HG03432 (cell line): ENCODE measurements at regions not wholly inside any gene's neighbourhood (a gene's known extent, or its start where the extent isn't known, plus 50 kb on each side); places are given as distances from the start of the nearest gene placed in this dataset.

Experiments
- ATAC-seq: cut with Tn5 transposase; IDR thresholded peaks from one replicate; pipeline ENCODE4 v1.9.1; 2021; ENCODE audit warnings: mild to moderate bottlenecking, moderate library complexity; ENCODE audit not compliant: unreplicated experiment

DNA sequence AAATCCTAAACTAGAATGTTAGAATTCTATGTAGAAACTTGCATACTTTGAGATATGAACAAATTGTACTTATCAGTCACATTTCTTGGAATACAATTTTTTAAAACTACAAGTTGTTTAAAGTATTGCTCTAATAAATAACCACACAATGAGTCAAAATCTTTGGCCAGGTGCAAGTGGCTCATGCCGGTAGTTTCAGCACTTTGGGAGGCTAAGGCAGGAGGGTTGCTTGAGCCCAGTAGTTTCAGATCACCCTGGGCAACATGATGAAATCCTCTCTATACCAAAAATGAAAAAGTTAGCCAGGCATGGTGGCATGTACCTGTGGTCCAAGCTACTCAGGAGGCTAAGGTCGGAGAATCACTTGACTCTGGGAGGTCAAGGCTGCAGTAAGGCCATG lies 257.8 kb downstream of the COX7C start:
- ATAC-seq, result no peak

DNA sequence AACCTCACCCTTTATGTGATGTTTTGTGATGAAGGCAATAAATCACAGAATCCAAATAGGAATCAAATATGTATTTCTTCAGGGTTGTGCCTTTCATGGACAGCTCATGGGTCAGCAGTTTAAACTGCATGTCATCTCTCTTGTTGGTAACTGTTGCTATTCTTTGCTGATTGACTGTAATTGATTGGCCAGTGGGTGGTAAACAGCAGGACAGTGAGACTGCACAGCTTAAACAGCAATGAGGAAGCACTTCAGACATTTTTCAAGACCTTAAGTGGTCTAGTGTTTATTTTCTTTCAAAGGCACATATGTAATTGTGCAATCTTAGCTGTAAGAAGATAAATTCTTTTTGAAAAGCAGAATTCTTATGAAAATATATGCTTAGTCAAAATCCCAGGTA lies 260.5 kb downstream of the COX7C start:
- no peak for ATAC-seq

DNA sequence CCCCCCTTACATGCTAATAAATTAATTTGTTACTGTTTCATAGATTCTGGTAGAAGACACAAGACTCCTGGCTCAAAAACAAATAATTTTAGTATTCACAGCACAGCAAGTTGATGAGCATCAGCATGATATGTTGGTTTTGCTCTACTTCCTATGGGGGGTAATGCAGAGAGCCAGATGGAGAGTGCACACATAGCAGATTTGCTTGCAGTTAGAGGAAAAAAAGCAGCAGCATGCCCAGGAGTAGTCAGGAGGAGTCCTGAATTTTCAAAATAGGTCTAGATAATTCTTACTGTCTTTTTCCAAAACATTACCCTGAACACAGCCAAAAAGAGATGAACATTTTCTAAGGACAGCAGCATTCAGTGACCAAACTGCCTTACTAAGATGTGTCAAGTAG lies 261.3 kb downstream of the COX7C start:
- no peak for ATAC-seq

DNA sequence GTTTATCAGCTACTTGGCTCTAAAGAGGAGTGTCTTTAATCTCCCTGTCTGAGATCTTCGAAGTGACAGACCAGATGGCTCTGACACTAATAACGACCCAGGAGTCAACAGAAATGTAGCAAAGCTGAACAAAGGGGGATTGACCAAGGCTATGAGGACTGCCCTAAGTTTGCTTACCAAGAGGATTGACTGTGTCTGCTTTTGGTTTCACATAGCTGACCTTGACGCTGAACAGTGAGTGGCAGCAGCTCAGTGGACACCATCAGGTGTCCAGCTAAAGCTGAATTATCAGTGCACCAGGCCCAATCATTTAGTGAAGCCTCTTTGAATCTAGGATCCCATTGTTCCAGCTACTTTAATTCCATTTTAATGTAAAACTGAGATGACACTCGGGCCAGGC lies 262.6 kb downstream of the COX7C start:
- peak; percentile 12 for ATAC-seq

DNA sequence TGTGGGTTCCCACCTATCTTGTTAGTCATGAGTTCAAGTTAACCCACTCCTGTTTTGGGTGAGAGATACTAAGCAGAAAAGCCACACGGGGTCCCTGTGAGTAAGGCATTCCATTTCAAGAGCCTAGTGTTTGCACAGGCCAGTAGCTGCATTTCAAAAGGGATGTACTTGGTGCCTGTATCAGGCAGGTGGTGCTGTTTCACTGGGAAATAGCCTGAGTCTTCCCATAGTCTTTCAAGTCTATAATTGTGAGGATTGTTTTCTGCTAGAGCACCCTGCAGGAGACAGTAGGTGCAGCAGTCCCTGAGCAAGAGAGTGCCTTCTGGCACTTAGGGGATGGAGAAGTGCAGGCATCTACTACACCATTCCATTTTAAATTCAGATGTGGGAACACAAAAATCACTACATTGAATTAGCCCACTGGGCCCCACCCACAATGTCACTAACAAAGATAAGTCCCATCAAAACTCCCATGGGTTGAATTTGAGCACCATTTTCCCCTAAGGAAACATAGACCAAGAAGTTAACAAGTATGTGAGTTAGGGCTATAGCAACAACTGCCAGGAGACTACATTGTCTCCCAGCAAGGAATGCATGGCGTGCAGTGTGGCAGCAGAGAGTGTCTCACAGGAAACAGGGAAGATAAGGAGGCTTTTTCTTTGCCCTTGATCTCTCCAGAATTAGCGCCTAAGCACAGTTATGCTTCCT lies 263.2 kb downstream of the COX7C start:
- peak; percentile 97 for ATAC-seq

DNA sequence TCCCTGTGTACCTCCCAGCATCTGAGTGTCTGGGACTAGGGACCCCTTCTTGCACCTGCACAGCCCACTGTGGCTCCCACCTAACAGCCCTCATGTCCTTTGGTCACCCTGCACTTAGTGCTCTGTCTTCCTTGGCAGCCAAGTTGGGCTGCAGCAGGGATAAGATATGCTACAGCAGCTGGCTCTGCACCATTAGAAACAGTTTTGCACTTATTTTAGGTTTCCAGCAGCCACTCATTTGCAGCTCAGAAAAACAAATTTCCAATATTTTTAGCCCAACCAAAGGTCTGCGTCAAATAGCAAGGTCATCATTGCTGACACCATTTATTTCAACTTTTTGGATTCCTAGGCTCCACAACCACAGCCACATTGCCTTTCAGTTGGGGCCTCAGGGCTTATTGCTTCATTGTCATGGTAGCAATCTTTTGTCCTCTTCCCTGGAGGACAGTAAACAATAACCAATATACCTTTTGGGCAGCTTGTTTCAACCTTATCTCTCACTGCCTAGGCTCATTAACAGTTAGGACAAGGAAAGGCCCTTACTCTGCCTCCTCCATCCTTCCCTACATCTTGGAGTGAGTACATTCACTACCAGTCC lies 263.9 kb downstream of the COX7C start:
- no peak for ATAC-seq

DNA sequence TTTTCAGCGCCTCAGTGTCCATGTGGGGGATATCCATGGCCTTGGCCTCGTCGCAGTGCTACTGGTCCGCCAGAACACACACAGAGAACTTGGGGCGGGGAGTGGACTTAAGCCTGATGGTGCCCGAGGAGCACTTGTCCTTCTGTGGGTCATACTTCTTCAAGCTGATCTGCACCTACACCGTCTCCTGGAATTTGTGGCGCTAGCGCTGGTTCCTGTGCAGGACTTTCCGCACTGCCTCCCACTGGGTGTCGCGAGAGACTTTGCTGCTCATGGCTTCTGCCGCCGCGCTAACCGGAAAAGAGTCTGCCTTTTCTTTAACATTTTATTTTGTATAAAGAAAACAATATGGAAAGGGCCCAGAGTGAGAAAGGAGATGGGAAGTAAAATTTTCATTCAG lies 266.9 kb downstream of the COX7C start:
- no peak for ATAC-seq

DNA sequence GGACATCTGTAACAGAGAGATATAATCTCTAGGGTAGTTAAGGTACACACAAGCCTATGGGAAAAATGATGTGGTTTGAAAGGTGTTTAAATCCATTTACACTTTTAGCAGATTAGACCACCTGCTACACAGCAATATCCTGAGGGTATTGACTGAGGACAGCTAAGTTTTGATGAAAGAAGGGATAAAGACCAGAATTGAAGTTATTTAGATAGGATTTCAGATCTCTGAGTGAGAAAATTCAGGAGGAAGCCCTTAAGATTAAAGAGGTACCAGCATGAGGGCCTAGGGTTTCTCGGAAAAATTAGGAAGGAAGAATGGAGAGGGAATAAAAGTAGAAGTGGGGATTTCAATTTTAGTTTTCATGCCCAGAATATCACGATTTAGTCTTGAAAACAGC lies 267.3 kb downstream of the COX7C start:
- no peak for ATAC-seq

DNA sequence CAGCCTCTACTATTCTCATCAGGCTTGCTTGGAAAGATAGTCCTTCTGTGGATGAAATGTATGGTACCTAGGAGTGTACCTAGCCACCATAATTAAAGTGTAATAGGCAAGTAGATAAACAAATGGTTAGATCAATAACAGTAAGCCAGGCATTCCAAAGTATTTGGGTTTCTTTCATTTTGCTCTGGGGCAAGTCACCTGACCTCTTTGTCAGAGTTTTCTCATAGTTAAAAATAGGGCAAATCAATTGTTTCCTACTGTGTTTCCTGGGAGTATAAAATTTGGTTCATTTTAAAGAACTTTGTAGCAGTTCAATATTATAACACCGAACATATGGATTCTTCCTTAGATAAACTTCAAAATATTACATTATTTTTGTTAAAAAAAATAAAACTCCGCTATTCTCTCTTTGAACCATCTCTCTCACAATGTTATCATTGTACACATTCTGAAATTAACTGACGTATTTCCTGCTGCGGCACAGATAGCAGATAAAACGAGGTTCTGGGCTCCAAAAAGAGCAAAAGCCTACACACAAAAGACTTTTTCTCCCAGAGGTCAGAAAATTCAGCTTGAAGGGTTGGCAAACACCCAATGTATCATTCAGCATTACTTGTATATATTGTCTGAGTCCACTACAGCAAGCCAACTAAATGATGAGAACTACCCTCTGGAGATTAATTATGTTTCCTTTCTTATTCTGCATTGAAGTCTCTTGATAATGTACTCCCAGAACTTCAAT lies 267.9 kb downstream of the COX7C start:
- no peak for ATAC-seq

DNA sequence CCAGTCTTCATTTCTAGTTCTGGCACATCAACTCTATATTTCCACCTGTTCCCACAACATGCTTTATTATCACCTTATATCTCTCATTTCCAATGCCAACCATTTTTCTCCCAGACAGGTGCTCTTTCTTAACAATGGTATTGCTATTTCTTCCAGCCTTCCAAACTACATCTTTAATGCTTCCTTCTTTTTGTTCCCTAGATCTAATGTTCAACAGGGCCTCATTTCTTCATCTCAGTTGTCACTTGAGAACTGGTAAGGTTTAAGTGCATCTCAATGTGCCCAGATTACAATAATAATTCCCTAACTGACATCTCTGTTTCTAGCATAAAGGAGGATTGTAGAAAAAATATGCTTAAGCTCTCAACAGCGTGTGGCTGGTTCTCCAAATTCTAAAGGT lies 272.6 kb downstream of the COX7C start:
- no peak for ATAC-seq

DNA sequence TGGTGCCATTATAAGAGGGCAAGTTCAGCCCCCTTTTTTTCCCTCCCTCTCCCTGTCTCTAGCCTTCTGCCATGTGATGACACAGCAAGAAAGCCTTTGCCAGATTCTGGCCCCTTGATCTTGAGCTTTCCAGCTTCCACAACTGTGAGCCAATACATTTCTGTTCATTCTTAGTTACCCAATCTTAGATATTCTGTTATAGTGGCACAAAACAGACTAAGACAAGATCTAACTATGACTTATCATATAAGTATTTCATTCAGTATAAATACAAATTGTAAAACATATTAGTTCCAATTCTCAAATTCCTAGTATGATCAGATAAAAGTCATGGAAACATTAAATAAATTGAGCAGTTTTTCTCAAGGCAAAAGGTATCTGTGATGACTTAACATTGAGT lies 276.3 kb downstream of the COX7C start:
- ATAC-seq, result no peak

DNA sequence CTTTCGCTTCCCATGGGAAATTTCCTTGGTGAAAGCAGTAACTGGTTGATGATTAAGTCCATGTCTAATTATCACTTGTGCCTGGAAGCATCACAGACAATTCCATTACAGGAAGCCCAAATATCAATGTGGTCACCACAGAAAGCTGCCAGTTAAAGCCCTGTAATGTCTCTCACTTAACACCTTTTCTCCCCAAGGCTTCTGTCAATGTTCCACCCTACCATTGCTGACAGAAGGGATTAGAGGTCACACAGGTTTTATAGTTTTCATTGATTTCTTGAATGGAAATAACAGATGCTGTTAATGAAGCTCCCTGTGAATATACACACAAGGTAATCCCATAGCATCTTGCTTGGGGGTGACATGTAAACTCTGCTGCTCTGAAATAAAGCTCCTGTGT lies 279.2 kb downstream of the COX7C start:
- ATAC-seq, result no peak

DNA sequence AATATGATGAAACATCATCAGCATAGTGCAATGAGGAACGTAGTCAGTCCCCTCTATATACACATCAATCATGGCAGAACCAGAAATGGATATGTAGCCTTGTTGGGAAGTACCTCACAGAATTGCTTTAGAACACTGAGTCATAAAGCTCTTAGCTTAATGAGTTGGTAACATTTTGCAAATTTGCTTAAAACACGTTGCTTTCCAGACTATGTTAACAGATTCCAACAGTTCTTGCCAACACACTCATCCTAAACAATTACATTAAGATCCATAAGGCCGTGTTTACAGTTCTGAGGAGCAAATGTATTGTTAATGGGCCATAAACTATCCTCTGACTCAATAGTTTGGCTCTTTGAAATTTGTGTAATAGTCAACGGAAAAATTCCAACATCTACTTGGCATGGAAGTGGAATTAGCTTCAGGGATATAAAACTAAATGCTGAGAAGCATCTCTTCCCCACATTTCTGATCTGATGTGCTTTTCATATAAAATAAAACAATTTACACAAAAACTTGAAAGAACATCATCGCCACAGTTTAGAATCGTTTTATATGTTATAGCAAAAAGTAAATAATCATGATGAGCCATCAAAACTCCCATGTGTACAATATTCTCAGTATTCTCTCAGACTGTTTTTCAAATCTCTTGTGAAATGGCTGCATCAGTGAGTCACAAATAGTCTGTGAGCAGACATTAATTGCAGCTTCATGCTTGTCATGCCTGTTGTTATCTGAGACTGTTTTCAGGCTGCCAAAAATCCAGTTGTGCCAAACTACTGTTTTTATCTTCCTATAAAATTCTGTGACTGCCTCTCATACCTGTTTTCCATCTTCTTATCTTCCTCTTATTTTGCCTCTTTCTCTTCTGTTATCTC lies 291.9 kb downstream of the COX7C start:
- ATAC-seq, result no peak

DNA sequence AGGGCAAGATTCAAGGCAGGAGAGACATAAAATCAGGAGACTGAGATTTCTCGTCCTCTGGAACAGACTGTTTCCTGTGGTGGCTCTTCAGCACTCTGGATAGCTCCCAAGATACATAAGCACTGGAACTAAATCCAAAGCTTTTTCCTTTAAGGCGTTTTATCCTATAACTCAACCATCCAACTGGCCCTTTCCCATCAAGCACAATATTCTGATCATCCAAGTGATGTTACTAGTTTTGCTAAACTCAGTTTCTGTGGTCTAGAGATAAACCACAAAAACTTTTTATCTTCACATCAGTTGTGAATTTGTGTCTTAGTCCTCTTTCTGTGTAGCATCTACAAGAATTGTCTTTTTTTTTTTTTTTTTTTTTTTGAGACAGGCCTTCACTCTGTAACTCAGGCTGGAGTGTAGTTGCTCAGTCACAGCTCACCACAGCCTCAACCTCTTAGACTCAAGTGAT lies 299.4 kb downstream of the COX7C start:
- no peak for ATAC-seq

DNA sequence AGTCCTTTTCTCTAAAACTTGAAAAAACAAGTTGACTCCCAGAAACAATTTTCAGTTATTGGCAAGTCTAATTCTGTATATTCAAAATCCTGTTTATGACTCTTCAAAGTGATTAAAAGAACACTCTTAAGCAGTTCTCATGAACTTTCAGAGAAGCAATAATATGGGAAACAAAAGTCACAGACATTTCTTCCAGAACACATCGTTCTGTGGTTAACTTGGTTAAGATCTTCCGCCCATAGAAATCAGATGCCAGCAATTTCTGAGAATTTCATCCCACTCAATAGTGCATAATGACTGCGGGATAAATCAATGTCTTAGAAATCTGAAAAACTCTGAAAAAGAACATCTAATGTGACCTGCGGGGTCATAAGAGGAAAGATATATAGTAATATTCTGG lies 300.5 kb downstream of the COX7C start:
- no peak for ATAC-seq

DNA sequence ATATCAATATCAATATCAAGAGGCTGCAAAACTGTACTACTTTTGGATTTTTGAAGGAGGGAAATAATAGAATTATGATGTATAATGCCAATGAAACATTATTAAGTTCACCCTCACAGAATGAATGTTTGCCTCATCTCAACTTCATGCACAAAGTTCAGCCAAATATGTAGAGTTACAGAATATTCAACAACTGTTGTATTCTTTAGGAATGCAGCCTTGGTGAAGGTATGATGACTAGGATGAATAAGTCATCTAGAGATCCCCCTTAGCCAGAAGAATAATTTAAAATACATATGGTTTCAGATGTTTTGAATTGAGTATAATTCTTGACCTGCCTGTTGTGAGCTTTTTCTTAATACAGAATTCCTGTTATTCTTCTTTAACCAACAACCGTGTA lies 308.3 kb downstream of the COX7C start:
- ATAC-seq, result no peak

DNA sequence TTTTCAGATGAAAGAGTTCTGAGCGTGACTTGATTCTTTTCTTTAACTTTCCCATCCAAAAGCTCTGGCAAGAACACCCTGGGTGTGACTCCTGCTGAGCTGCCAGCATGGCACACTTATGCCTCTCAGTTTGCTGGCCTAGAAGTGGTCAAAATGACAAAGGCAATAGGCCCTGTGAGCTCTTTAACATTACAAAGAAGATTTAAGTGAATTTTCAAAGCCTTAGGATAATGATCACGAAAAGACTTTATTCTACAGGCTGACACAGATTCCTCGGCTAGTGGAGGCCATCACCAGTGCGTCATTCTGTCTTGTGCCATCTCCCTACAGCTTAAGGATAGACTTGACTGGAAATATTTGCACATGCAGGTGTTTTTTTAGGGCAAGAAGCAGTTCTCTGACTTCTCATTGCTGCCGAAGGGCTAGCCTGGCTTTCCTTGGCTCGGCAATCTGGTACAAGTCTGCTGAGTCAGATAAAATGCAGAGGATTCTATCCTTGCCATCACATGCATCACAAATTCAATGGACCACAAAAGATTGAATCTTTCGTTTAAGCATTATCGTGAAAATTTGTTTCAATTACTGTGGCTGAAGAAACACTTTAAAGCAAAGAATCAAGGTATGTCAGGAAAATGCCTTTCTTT lies 311.5 kb downstream of the COX7C start:
- no peak for ATAC-seq

DNA sequence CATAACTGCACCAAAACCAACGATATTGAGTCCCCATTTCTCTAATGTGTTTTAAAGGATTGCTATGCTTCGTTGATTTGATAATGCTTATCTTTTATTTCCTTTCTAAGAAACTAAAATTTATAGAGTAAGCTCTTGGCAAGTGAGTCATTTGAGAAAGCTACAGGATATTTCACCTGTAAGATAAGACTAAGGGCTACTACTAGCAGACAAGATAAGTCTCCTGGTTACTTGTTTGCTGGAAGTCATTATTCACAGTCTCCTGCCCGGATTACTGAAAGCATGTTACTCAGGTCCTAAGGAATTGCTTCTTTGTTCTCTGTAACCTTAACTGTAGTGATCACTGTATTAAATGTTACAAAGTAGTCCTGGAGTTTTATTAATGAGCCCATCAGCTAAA lies 315.9 kb upstream of the RASA1 start:
- no peak for ATAC-seq

DNA sequence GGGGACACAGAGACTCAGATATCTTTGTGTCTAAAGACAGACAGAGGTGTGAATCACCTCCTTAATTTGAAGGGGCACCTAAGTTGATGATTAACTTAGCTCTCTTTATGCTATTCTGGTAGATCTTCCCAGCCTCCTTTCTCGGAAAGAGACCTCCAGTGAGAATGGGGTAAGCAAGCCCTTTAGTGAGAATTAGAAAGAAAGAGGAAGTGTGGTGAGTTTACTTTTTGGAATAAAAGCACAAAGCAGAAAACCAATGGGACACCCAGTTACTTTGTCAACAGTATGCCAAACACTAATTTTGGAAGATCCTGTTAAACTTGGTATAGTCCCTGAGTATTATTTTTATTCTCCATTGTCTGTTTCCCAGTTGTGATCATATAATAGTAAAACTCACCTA lies 302.8 kb upstream of the RASA1 start:
- no peak for ATAC-seq

DNA sequence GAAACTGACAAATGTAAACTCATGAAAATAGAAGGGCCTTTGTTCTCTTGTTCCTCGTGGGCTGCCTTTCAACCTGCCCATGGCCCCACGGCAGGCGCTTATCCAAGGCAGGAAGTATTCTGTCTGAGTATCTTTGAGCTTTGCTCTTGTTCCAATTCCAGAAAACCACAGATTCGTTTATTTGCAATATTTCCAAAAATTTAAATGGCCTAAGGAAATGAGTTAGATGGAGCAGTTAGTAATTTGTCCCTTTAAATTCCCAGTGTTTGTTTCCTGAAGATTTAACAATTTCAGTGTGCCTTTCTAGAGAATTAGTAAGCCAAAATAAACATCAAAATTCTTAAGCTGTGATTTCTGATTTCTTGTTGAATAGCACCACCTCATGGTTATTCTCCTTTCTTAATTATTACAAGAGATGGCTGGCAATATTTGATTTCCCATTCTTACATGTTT lies 299.4 kb upstream of the RASA1 start:
- ATAC-seq, result no peak

DNA sequence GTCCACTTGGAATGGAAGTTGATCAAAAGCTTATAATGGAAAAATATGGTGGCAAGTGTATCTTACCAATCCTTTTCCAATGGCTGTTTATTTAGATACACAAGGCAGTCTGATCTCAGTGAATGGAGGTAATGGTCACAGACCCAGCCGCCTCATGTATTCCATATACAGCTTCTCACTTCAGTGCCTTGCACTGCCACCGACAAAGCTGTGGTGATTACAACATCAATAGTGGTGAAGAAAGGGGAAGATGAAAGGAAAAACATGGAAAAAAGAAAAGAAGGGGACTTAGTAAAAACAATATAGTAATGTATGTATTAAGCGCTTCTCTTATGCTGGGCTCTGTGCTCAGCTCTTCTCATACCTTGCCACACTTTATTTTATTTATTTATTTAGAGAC lies 297.3 kb upstream of the RASA1 start:
- ATAC-seq, result no peak
